ENCODE measurements at regions not wholly inside any gene's neighbourhood (a gene's known extent, or its start where the extent isn't known, plus 50 kb on each side); places are given as distances from the start of the nearest gene placed in this dataset.
"Not testable (repeated sequence)": the region's sequence is repeated elsewhere in the genome, so short reads cannot be mapped to it uniquely, and the experiment has no call there.

- FAIRE-seq = no peak
Measured at GRCh38 chr1:9466780-9467758, 72.2 kb upstream of the SLC25A33 start.

- not testable (repeated sequence) for FAIRE-seq
Measured at GRCh38 chr1:9469882-9470281, 69.4 kb upstream of the SLC25A33 start.

GRCh38 chr1:9471679-9472078 is 67.6 kb upstream of the SLC25A33 start:
- FAIRE-seq = no peak

DNA sequence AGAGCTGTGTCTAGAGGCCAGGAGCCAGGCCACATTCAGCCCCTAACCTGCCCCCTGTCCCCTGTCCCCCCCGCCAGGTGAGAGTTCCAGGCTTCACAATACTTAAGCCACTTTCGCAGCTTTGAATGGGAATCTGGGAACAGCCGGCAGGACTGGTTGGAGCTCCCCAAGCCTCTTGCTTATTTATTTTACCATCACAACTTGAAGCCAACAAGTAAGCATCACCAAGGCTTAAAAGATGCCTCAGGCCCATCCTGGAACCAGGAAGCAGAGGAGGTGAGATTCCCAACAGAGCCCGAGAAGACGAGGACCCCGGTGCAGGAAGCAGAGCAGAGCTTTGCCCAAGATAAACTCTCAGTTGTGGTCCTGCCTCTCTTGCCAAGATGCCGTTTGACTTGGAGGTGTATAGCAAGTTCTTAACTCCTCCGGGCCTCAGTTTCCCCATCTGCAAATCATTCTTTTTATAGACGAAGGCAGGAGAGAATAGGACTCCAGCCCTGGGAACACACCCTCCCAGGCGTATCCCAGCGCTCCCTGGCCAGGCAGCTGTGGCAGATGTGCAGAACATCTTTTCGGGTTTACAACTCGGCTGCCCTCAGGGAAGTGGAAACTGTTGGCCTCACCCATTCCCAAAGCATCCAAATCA is 66.8 kb upstream of the SLC25A33 start:
- FAIRE-seq = no peak

DNA sequence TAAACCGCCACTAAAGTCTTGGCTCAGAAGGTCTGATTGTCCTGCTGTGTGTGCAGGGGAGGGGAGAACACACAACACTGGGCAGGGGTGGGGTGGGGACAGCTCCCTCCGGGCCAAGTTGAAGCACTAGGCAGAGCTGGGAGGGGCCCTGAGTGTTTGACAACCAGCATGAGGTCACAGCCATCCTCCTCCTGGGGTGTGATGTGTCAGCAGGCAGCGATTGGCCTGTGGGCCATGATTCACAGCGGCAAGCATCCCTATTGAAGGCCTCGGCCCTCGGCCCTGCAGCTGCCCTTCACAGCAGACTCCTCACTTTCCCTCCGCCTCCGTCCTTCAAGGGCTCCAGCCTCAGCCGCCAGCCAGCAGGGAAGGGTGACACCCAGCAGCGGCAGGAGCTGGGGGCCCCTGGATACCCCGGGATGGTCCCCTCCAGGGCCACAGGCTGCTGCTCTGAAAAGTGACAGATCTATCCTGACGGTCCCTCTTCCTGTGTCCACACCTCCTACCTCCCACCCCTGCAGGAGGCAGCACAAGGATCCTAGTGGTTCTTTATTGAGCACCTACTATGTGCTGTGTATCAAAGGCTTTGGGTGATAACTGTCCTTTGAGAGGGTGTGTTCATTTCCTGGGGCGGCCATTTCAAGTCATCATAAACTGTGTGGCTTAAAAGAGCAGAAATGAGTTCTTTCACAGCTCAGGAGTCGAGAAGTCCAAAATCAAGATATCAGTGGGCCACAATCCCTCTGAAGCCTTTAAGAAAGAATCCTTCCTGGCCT is 66.0 kb upstream of the SLC25A33 start:
- no peak for FAIRE-seq

GRCh38 chr1:9475061-9475627 is 64.1 kb upstream of the SLC25A33 start:
- no peak for FAIRE-seq

- no peak for FAIRE-seq
Measured at GRCh38 chr1:9476790-9477463, 62.3 kb upstream of the SLC25A33 start.

GRCh38 chr1:9477535-9477934 is 61.7 kb upstream of the SLC25A33 start:
- FAIRE-seq = no peak

GRCh38 chr1:9478021-9478420 is 61.2 kb upstream of the SLC25A33 start:
- FAIRE-seq = no peak

DNA sequence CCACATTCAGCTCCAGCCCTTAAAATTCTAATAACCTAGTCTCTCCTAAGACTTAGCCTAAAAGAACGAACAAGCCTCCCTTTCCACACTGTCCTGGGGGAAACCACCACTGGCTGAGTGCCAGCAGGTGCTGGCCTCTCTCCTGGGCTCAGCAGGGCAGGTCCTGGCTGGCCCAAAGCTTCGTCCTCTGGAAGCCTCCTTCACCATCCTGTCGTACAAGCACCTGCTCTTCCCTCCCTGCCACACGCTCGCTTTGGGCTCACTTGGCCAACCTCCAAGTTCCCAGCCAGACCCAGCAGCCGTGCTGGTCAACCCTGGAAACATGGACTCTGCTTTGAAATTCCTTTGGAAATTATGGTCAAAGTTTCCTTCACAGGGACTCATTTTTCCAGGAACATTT is 58.2 kb upstream of the SLC25A33 start:
- FAIRE-seq = no peak

- FAIRE-seq = no peak
Measured at GRCh38 chr1:9482403-9482802, 56.9 kb upstream of the SLC25A33 start.

GRCh38 chr1:9482816-9483572 is 56.3 kb upstream of the SLC25A33 start:
- FAIRE-seq = no peak

GRCh38 chr1:9486466-9487140 is 52.7 kb upstream of the SLC25A33 start:
- no peak for FAIRE-seq
